Neuron (in vitro differentiated cells): ENCODE measurements at regions not wholly inside any gene's neighbourhood (a gene's known extent, or its start where the extent isn't known, plus 50 kb on each side); places are given as distances from the start of the nearest gene placed in this dataset.
"Not testable (repeated sequence)": the region's sequence is repeated elsewhere in the genome, so short reads cannot be mapped to it uniquely, and the experiment has no call there.

ENCODE experiments used
- H2AFZ ChIP-seq: one replicate; pipeline ENCODE4 v1.6.1; 2013; ENCODE audit warnings: low read depth, mild to moderate bottlenecking, inconsistent platforms, low read length, moderate library complexity
- H3K27me3 ChIP-seq: one replicate; pipeline ENCODE4 v1.6.1; 2013; ENCODE audit warnings: low read length; ENCODE audit not compliant: insufficient read depth
- H3K36me3 ChIP-seq: one replicate; pipeline ENCODE4 v1.6.1; 2013; ENCODE audit warnings: low read length; ENCODE audit not compliant: insufficient read depth
- H3K4me1 ChIP-seq: one replicate; pipeline ENCODE4 v1.6.1; 2013; ENCODE audit warnings: low read length; ENCODE audit not compliant: insufficient read depth
- H3K4me3 ChIP-seq: 2 replicates; pipeline ENCODE4 v1.5.1; 2013; ENCODE audit warnings: mild to moderate bottlenecking, low read length, moderate library complexity
- H3K9me3 ChIP-seq: one replicate; pipeline ENCODE4 v1.6.1; 2013; ENCODE audit warnings: low read length

DNA sequence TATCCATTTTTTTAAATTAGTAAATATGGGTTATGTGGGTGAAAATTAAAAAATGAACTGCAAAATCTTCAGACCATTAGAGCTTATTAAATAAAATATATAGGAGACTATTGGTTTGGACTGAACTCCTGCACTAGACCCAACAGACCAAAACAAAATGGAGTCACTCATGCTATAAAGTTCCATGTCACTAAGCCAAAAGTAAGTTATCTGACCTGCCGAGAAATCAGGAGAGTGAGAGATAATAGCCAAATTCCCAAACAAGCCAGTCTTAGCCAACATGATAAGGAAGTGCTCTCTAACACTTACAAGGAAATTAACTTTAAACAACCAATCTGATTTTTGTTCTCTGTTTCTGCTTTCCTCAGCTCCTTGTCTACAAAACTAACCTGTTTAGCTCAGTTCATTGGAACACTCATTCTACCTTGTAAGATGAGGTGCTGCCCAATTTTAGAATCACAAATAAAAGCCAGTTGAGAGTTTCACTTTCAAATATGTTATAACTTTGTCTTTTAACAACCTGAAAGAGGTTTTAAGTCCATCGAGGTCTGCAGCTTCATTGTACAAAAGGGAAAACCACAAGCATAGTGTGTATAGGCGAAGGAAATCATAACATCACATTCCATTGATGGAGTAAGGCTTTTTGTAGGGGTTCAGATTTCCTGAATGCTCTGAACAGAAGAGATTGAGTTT, 220.5 kb downstream of the TENT5A start:
- Histone ChIP-seq H3K9me3 (peaks cover 2% of the 10 kb centered on the region), H3K36me3 (no peaks in the 10 kb centered on the region), H2AFZ (no peak overlapping the region), H3K27me3 (no peaks in the 10 kb centered on the region), H3K4me1 (no peaks in the 10 kb centered on the region), H3K4me3 (no peak overlapping the region)

GRCh38 chr6:81517455-81517854, 235.0 kb downstream of the TENT5A start:
- Histone ChIP-seq H3K36me3 (no peaks in the 10 kb centered on the region), H3K4me3 (no peak overlapping the region), H2AFZ (no peak overlapping the region), H3K9me3 (no peaks in the 10 kb centered on the region), H3K4me1 (no peaks in the 10 kb centered on the region), H3K27me3 (no peaks in the 10 kb centered on the region)

DNA sequence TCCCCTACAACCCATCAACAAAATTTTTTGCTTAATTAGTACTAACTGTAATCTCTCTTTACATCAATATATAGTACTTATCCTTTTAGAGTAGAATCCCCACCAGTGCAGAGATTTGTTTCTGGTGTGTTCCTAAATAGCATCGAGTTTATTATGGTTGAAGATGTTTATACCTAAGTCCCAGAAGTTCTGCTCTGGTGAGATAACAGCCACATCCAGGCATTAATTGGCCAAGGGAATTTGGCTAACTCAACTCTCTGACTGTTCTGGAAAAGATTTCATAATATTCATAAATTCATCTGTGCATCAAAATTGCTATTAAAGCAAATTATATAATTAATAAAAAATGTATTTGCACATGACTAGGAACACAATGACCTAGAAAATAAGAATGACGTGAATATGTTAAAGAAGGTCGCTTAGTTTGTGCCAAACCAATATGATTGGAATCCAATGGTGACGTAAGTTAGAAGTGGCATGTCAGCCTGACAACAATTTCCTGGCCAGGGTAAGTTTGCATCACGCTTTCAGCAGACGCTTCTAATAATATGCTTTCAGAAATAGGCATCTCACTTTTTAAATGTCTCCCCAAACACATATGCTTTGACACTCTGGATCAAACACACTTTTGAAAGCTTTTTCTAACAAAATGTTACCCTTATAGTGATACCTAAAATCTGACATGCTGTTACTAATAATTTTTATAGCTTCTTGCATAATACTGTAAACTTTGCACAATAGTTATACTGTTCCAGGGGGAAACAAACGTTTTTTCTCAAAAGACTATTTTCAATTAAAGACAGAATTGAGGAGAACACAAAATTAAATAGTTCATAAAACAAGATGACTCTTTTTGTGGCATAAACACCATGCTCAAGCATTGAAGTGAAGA, 236.7 kb downstream of the TENT5A start:
- Histone ChIP-seq H3K27me3 (no peaks in the 10 kb centered on the region), H3K4me1 (no peaks in the 10 kb centered on the region), H3K36me3 (no peaks in the 10 kb centered on the region), H2AFZ (no peak overlapping the region), H3K9me3 (no peaks in the 10 kb centered on the region), H3K4me3 (no peak overlapping the region)

GRCh38 chr6:81514195-81514594, 238.3 kb downstream of the TENT5A start:
- not testable (repeated sequence) for H3K27me3 ChIP-seq, H3K9me3 ChIP-seq, H3K36me3 ChIP-seq, H3K4me1 ChIP-seq, H2AFZ ChIP-seq, H3K4me3 ChIP-seq

DNA sequence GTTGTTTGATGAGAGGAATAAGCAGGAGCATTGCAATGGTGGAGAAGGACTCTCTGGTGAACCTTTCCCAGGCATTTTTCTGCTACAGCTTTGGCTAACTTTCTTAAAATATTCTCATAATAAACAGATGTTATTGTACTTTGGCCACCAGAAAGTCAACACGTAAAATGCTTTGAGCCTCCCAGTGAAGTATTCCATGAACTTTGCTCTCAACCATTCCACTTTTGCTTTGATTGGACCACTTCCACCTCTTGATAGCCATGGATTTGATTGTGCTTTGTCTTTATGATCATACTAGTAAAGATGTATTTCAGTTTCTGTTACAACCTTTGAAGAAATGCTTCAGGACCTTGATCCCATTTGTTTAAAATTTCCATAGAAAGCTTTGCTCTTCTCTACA, 241.1 kb downstream of the TENT5A start:
- H2AFZ ChIP-seq: no peak overlapping the region
- no peaks in the 10 kb centered on the region for H3K4me1 ChIP-seq
- no peaks in the 10 kb centered on the region for H3K36me3 ChIP-seq
- no peaks in the 10 kb centered on the region for H3K9me3 ChIP-seq
- H3K4me3 ChIP-seq: no peak overlapping the region
- no peaks in the 10 kb centered on the region for H3K27me3 ChIP-seq

- no peak overlapping the region for H2AFZ ChIP-seq
- H3K4me1 ChIP-seq: peaks cover 2% of the 10 kb centered on the region
- H3K4me3 ChIP-seq: no peak overlapping the region
- no peaks in the 10 kb centered on the region for H3K27me3 ChIP-seq
- no peaks in the 10 kb centered on the region for H3K36me3 ChIP-seq
- no peaks in the 10 kb centered on the region for H3K9me3 ChIP-seq
Observed at GRCh38 chr6:81495999-81496398, 256.5 kb downstream of the TENT5A start.

DNA sequence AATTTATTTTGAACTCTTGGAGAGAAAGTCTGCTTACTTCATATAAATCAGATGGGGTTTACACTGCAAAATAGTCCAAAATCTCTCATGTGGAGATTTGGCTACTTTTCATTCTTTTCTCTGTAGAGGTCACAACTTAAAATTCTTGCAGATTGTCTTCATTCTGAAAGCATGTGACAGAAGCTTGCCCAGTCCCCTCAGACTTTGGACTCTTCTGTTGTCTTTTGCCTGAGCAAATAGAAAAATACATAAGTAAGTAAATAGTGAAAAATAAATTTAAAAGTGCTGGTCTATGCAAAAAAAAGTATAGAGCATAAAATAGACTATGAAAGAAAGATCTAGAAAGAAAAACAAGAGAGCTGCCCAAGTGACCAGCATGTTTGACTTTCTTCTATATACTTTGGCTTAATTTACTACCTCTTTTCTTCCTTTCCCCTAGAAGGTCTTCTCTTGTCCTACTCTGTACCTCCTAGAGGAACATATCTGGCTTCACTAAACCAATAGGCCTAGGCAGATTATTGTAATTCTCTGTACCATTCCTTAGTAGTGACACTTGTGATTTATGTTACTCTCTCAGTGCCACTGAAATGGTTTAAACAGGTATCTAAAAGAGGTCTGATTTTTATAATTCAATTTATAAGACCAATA, 260.9 kb downstream of the TENT5A start:
- Histone ChIP-seq H3K27me3 (no peaks in the 10 kb centered on the region), H3K36me3 (no peaks in the 10 kb centered on the region), H3K4me1 (peaks cover 2% of the 10 kb centered on the region), H3K9me3 (no peaks in the 10 kb centered on the region), H2AFZ (no peak overlapping the region), H3K4me3 (no peak overlapping the region)

DNA sequence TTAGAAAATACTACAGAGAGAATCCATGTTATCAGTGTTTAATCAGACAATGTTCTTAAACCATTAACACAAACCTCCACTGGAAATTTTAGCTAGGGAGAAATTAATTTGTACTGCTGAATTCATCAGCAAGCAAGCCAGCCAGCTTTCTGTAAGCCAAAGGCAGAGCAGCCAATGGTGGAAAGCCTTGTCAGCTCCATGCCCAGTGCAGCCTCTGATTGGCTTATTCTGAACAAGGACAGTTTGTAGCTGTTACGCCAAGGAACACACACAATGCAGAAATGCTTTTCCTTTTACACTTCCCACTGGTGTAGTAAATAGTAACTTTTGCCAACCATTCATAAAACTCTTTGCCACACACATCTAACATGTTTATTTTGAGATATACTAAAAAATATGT, 265.0 kb downstream of the TENT5A start:
- Histone ChIP-seq H2AFZ (no peak overlapping the region), H3K36me3 (no peaks in the 10 kb centered on the region), H3K4me1 (peaks cover 2% of the 10 kb centered on the region), H3K9me3 (no peaks in the 10 kb centered on the region), H3K4me3 (no peak overlapping the region), H3K27me3 (no peaks in the 10 kb centered on the region)

DNA sequence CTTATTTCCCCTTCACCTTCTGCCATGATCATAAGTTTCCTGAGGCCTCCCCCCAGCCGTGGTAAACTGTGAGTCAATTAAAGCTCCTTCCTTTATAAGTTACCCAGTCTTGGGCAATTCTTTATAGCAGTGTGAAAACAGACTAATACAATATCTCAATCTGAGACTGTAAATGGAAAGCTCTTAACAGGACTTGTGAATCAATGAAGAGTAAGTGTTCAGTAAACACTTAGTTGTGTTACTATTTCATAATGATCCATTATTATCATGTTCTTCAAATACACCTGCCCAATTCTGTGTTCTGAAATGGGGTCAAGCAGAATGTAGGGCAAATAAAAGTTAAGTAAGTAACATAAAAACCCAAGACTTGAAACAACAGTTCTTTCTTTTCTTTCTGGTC, 266.2 kb downstream of the TENT5A start:
- Histone ChIP-seq H3K4me3 (no peak overlapping the region), H3K4me1 (no peaks in the 10 kb centered on the region), H3K36me3 (no peaks in the 10 kb centered on the region)

GRCh38 chr6:81485395-81485794, 267.1 kb downstream of the TENT5A start:
- no peak overlapping the region for H2AFZ ChIP-seq
- no peaks in the 10 kb centered on the region for H3K36me3 ChIP-seq
- no peaks in the 10 kb centered on the region for H3K27me3 ChIP-seq
- H3K4me3 ChIP-seq: no peak overlapping the region
- H3K4me1 ChIP-seq: no peaks in the 10 kb centered on the region
- H3K9me3 ChIP-seq: no peaks in the 10 kb centered on the region

More for the DNA sequence above, 266.2 kb downstream of the TENT5A start:
- Histone ChIP-seq H2AFZ (no peak overlapping the region), H3K9me3 (no peaks in the 10 kb centered on the region), H3K27me3 (no peaks in the 10 kb centered on the region)

- Histone ChIP-seq H3K4me1 (no peaks in the 10 kb centered on the region), H2AFZ (no peak overlapping the region), H3K9me3 (no peaks in the 10 kb centered on the region), H3K4me3 (no peak overlapping the region), H3K36me3 (no peaks in the 10 kb centered on the region), H3K27me3 (no peaks in the 10 kb centered on the region)
Observed at GRCh38 chr6:81484251-81484650, 268.2 kb downstream of the TENT5A start.

- Histone ChIP-seq H3K27me3 (no peaks in the 10 kb centered on the region), H2AFZ (no peak overlapping the region), H3K36me3 (no peaks in the 10 kb centered on the region), H3K9me3 (no peaks in the 10 kb centered on the region), H3K4me3 (no peak overlapping the region), H3K4me1 (no peaks in the 10 kb centered on the region)
Observed at GRCh38 chr6:81480139-81480538, 272.3 kb downstream of the TENT5A start.

GRCh38 chr6:81476881-81477280, 275.6 kb downstream of the TENT5A start:
- Histone ChIP-seq H3K27me3 (no peaks in the 10 kb centered on the region), H2AFZ (no peak overlapping the region), H3K4me3 (no peak overlapping the region), H3K36me3 (no peaks in the 10 kb centered on the region), H3K9me3 (no peaks in the 10 kb centered on the region), H3K4me1 (no peaks in the 10 kb centered on the region)
